PC-9 (cell line): ENCODE measurements at regions not wholly inside any gene's neighbourhood (a gene's known extent, or its start where the extent isn't known, plus 50 kb on each side); places are given as distances from the start of the nearest gene placed in this dataset.

Source experiments
- BruUV-seq: library from RNA; stranded (reverse); fragments of 400-500 nt; replicated peaks from 2 replicates; lab custom pipeline; 2021; lab: Mats Ljungman, UMichigan
- CTCF ChIA-PET: fragments of 300-600 bp; sonication (Branson Sonifier 250); formaldehyde crosslinking; loops from one replicate; lab custom pipeline; 2022; ENCODE audit warnings: antibody characterized with exemption; lab: Charles Lee
- POLR2A ChIA-PET: fragments of 300-600 bp; sonication (Branson Sonifier 250); formaldehyde crosslinking; loops from one replicate; lab custom pipeline; 2022; ENCODE audit warnings: antibody characterized with exemption; ENCODE audit not compliant: unreplicated experiment; lab: Charles Lee
- DNase-seq, 2 experiments: peaks; one replicate each; pipeline versions ENCODE4 v3.0.0 to v3.0.0-alpha.2; 2015 to 2022; ENCODE audit warnings: mixed read lengths in 1 of 2
- H2AFZ ChIP-seq: fragments of 200-600 bp; sonication (generic); 2 replicates; pipeline ENCODE4 v1.8.1; 2017; ENCODE audit warnings: antibody characterized with exemption
- H3F3A ChIP-seq: fragments of 200-600 bp; sonication (generic); 2 replicates; pipeline ENCODE4 v1.8.1; 2017; ENCODE audit warnings: antibody characterized with exemption, mild to moderate bottlenecking, low read depth; ENCODE audit not compliant: insufficient read depth
- H3K27ac ChIP-seq: fragments of 200-600 bp; sonication (generic); 2 replicates; pipeline ENCODE4 v1.6.1; 2016; ENCODE audit warnings: mixed run types
- H3K27me3 ChIP-seq: fragments of 200-600 bp; sonication (generic); 2 replicates; pipeline ENCODE4 v1.6.1; 2016; ENCODE audit warnings: low read depth, mixed run types; ENCODE audit not compliant: insufficient read depth
- H3K36me3 ChIP-seq: fragments of 200-600 bp; sonication (generic); 2 replicates; pipeline ENCODE4 v1.6.1; 2016; ENCODE audit warnings: low read depth, mixed run types
- H3K4me1 ChIP-seq: fragments of 200-600 bp; sonication (generic); replicated peaks from 2 replicates; pipeline ENCODE4 v1.6.1; 2016; ENCODE audit warnings: mixed run types; ENCODE audit not compliant: insufficient read depth
- H3K4me2 ChIP-seq: fragments of 200-600 bp; sonication (generic); 2 replicates; pipeline ENCODE4 v1.6.1; 2017; ENCODE audit warnings: mixed run types
- H3K4me3 ChIP-seq: fragments of 200-600 bp; sonication (generic); 2 replicates; pipeline ENCODE4 v1.6.1; 2016; ENCODE audit warnings: mixed run types
- H3K79me2 ChIP-seq: fragments of 200-600 bp; sonication (generic); 2 replicates; pipeline ENCODE4 v1.6.1; 2017; ENCODE audit warnings: low read depth, mixed run types
- H3K9me2 ChIP-seq: fragments of 200-600 bp; sonication (generic); 2 replicates; pipeline ENCODE4 v1.8.1; 2017; ENCODE audit warnings: mild to moderate bottlenecking; ENCODE audit not compliant: insufficient read depth
- H3K9me3 ChIP-seq: fragments of 200-600 bp; sonication (generic); 2 replicates; pipeline ENCODE4 v1.8.1; 2016; ENCODE audit warnings: low read depth; ENCODE audit not compliant: insufficient read depth
- H4K20me1 ChIP-seq: fragments of 200-600 bp; sonication (generic); 2 replicates; pipeline ENCODE4 v1.8.1; 2017; ENCODE audit not compliant: insufficient read depth
- CTCF ChIP-seq: fragments of 200-600 bp; sonication (generic); conservative IDR thresholded peaks from 2 replicates; pipeline ENCODE4 v1.6.1; 2017; ENCODE audit warnings: mixed run types, antibody characterized with exemption, mild to moderate bottlenecking, moderate library complexity
- EZH2 ChIP-seq: fragments of 200-600 bp; sonication (generic); IDR thresholded peaks from 2 replicates; pipeline ENCODE4 v1.8.0; 2017; ENCODE audit warnings: antibody characterized with exemption, low read depth
- intact Hi-C: fragments of 100-400 bp; cut with micrococcal nuclease; formaldehyde crosslinking; loops from one replicate; pipeline ENCODE4 v1.10.0; 2022; ENCODE audit not compliant: unreplicated experiment

- Histone ChIP-seq H3K9me3 (no peaks in the 10 kb centered on the region), H3K4me3 (no peak overlapping the region), H3K36me3 (no peaks in the 10 kb centered on the region), H4K20me1 (no peaks in the 10 kb centered on the region), H3K9me2 (no peaks in the 10 kb centered on the region), H3F3A (no peaks in the 10 kb centered on the region), H3K27ac (no peak overlapping the region), H2AFZ (no peak overlapping the region), H3K4me2 (no peak overlapping the region), H3K27me3 (no peaks in the 10 kb centered on the region), H3K4me1 (no peaks in the 10 kb centered on the region), H3K79me2 (no peaks in the 10 kb centered on the region)
- BruUV-seq, result no TSS peak
- POLR2A ChIA-PET, result no interaction called here
- no peak for TF ChIP-seq EZH2
- no peak for TF ChIP-seq CTCF
- intact Hi-C loops, result no loop called here
- no peak for DNase-seq
- CTCF ChIA-PET, result no interaction called here
These were observed 172.3 kb upstream of the GRIP1 start for GRCh38 chr12:66851134-66851533.

GRCh38 chr12:66852091-66852490 is 173.2 kb upstream of the GRIP1 start:
- intact Hi-C loops, result no loop called here
- BruUV-seq, result no TSS peak
- no peaks in the 10 kb centered on the region for H4K20me1 ChIP-seq
- no peak overlapping the region for H3K27ac ChIP-seq
- no peak overlapping the region for H3K4me2 ChIP-seq
- no peak overlapping the region for H3K4me3 ChIP-seq
- no peaks in the 10 kb centered on the region for H3K9me3 ChIP-seq
- no peaks in the 10 kb centered on the region for H3K36me3 ChIP-seq
- no peaks in the 10 kb centered on the region for H3K9me2 ChIP-seq
- no peak for DNase-seq
- H2AFZ ChIP-seq, result no peak overlapping the region
- H3F3A ChIP-seq, result no peaks in the 10 kb centered on the region
- H3K79me2 ChIP-seq, result no peaks in the 10 kb centered on the region
- no peak for TF ChIP-seq CTCF
- no peak for TF ChIP-seq EZH2
- H3K27me3 ChIP-seq, result no peaks in the 10 kb centered on the region
- ChIA-PET CTCF (no interaction called here), POLR2A (no interaction called here)
- no peaks in the 10 kb centered on the region for H3K4me1 ChIP-seq

GRCh38 chr12:66852765-66853164 is 173.9 kb upstream of the GRIP1 start:
- H3K9me2 ChIP-seq, result no peaks in the 10 kb centered on the region
- no peaks in the 10 kb centered on the region for H3K79me2 ChIP-seq
- H3K4me1 ChIP-seq, result no peaks in the 10 kb centered on the region
- no peaks in the 10 kb centered on the region for H3K27me3 ChIP-seq
- no peak overlapping the region for H3K4me3 ChIP-seq
- no peak overlapping the region for H2AFZ ChIP-seq
- no peaks in the 10 kb centered on the region for H3F3A ChIP-seq
- DNase-seq, result no peak
- BruUV-seq, result no TSS peak
- ChIA-PET POLR2A (no interaction called here), CTCF (no interaction called here)
- H3K9me3 ChIP-seq, result no peaks in the 10 kb centered on the region
- intact Hi-C loops, result no loop called here
- no peak for TF ChIP-seq EZH2
- TF ChIP-seq CTCF, result no peak
- no peaks in the 10 kb centered on the region for H3K36me3 ChIP-seq
- no peak overlapping the region for H3K4me2 ChIP-seq
- no peaks in the 10 kb centered on the region for H4K20me1 ChIP-seq
- H3K27ac ChIP-seq, result no peak overlapping the region
